Endothelial cell (in vitro differentiated cells): ENCODE measurements at regions not wholly inside any gene's neighbourhood (a gene's known extent, or its start where the extent isn't known, plus 50 kb on each side); places are given as distances from the start of the nearest gene placed in this dataset.

Experiments
- DNase-seq: peaks from one replicate; pipeline ENCODE4 v3.0.0; 2021; ENCODE audit warnings: low spot score
- H3K27ac Mint-ChIP-seq: one replicate; pipeline ENCODE4 v1.8.0; 2021; ENCODE audit warnings: mixed read lengths, inconsistent platforms; ENCODE audit not compliant: unreplicated experiment
- H3K27me3 Mint-ChIP-seq: one replicate; pipeline ENCODE4 v1.8.0; 2021; ENCODE audit warnings: mild to moderate bottlenecking, moderate library complexity, mixed read lengths, inconsistent platforms; ENCODE audit not compliant: unreplicated experiment
- H3K36me3 Mint-ChIP-seq: one replicate; pipeline ENCODE4 v1.8.0; 2021; ENCODE audit warnings: mild to moderate bottlenecking, low read depth, mixed read lengths, inconsistent platforms; ENCODE audit not compliant: unreplicated experiment
- H3K4me1 Mint-ChIP-seq: one replicate; pipeline ENCODE4 v1.8.0; 2021; ENCODE audit warnings: mild to moderate bottlenecking, mixed read lengths, inconsistent platforms; ENCODE audit not compliant: unreplicated experiment
- H3K4me3 Mint-ChIP-seq: one replicate; pipeline ENCODE4 v1.8.0; 2021; ENCODE audit warnings: mild to moderate bottlenecking, mixed read lengths, inconsistent platforms; ENCODE audit not compliant: unreplicated experiment
- H3K9me3 Mint-ChIP-seq: one replicate; pipeline ENCODE4 v1.8.0; 2021; ENCODE audit warnings: mixed read lengths, inconsistent platforms; ENCODE audit not compliant: unreplicated experiment
- CTCF ChIP-seq: fragments of 200-600 bp; sonication (generic); IDR thresholded peaks from one replicate; pipeline ENCODE4 v1.5.0; 2021; ENCODE audit warnings: antibody characterized with exemption; ENCODE audit not compliant: unreplicated experiment

- Mint-ChIP-seq H3K4me3 (no peak overlapping the region), H3K36me3 (no peaks in the 10 kb centered on the region)
- no peak for DNase-seq
These were observed 441.1 kb upstream of the MON1B start for GRCh38 chr16:76749780-76750375.

GRCh38 chr16:76755496-76755895 is 435.5 kb upstream of the MON1B start:
- TF ChIP-seq CTCF: no peak
- H3K27me3 Mint-ChIP-seq: no peaks in the 10 kb centered on the region
- H3K4me1 Mint-ChIP-seq: no peaks in the 10 kb centered on the region
- no peaks in the 10 kb centered on the region for H3K36me3 Mint-ChIP-seq
- no peak overlapping the region for H3K4me3 Mint-ChIP-seq
- no peak for DNase-seq
- no peak overlapping the region for H3K27ac Mint-ChIP-seq
- no peaks in the 10 kb centered on the region for H3K9me3 Mint-ChIP-seq

More at GRCh38 chr16:76749780-76750375, 441.1 kb upstream of the MON1B start:
- H3K4me1 Mint-ChIP-seq: no peaks in the 10 kb centered on the region
- TF ChIP-seq CTCF: no peak
- peaks cover 4% of the 10 kb centered on the region for H3K9me3 Mint-ChIP-seq
- H3K27ac Mint-ChIP-seq: no peak overlapping the region
- H3K27me3 Mint-ChIP-seq: no peaks in the 10 kb centered on the region

- no peaks in the 10 kb centered on the region for H3K27me3 Mint-ChIP-seq
- TF ChIP-seq CTCF: no peak
- no peaks in the 10 kb centered on the region for H3K4me1 Mint-ChIP-seq
- H3K27ac Mint-ChIP-seq: no peak overlapping the region
- H3K4me3 Mint-ChIP-seq: no peak overlapping the region
- no peaks in the 10 kb centered on the region for H3K9me3 Mint-ChIP-seq
- no peak for DNase-seq
- H3K36me3 Mint-ChIP-seq: no peaks in the 10 kb centered on the region
These were observed 434.6 kb upstream of the MON1B start for GRCh38 chr16:76756423-76756822.

- H3K36me3 Mint-ChIP-seq: no peaks in the 10 kb centered on the region
- TF ChIP-seq CTCF: no peak
- H3K27me3 Mint-ChIP-seq: no peaks in the 10 kb centered on the region
- no peak overlapping the region for H3K27ac Mint-ChIP-seq
- H3K9me3 Mint-ChIP-seq: peaks cover under 1% of the 10 kb centered on the region
- H3K4me1 Mint-ChIP-seq: no peaks in the 10 kb centered on the region
- no peak overlapping the region for H3K4me3 Mint-ChIP-seq
- DNase-seq: no peak
These were observed 434.0 kb upstream of the MON1B start for GRCh38 chr16:76756951-76757350.

- H3K27ac Mint-ChIP-seq: no peak overlapping the region
- peaks cover 18% of the 10 kb centered on the region for H3K9me3 Mint-ChIP-seq
- no peaks in the 10 kb centered on the region for H3K36me3 Mint-ChIP-seq
- no peak overlapping the region for H3K4me3 Mint-ChIP-seq
- DNase-seq: no peak
- no peak for TF ChIP-seq CTCF
- no peaks in the 10 kb centered on the region for H3K4me1 Mint-ChIP-seq
- peaks cover 2% of the 10 kb centered on the region for H3K27me3 Mint-ChIP-seq
These were observed 424.5 kb upstream of the MON1B start for GRCh38 chr16:76766538-76766937.
